ENCODE measurements at regions not wholly inside any gene's neighbourhood (a gene's known extent, or its start where the extent isn't known, plus 50 kb on each side); places are given as distances from the start of the nearest gene placed in this dataset.
"Not testable (repeated sequence)": the region's sequence is repeated elsewhere in the genome, so short reads cannot be mapped to it uniquely, and the experiment has no call there.

GRCh38 chr18:51342815-51343214 lies 145.3 kb upstream of the MEX3C start:
- DNase-seq, result no peak
- CTCF ChIA-PET, result interaction anchor here (0.7 kb wide), 1 partner anchor 523 kb away, joined by 3 read pairs; no protein-coding TSS in a partner anchor
- Mint-ChIP-seq H3K27me3 (peaks cover 17% of the 10 kb centered on the region), H3K4me1 (no peaks in the 10 kb centered on the region), H3K9me3 (no peaks in the 10 kb centered on the region), H3K36me3 (ENCODE audit: low read depth) (no peaks in the 10 kb centered on the region), H3K4me3 (no peak overlapping the region), H3K27ac (no peak overlapping the region)
- POLR2A ChIA-PET, result no interaction called here

DNA sequence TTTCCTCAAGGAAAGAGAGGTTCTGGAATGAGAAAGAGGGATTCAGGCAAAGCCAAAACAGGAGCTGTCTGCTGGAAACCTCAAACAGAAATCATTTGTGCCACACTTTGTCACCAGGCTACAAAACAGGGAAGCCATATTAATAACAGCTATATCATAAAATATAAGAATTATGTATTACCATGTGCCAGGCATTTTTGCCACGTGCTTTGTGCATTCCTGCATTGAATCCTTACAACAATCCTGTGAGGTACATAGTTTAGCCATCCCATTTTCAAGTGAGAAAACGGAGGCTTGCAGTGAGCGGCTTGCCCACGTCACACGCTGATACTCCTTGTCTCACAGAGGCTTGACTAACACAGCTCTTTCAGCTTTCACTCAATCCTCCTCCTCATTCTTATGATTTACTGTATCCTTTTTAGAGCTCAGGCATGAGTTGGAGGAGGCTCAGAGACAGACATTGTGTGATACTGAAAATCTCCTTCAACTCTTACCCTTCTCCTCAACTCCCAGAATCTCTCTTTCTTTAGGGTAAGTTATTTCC lies 148.4 kb upstream of the MEX3C start:
- H3K27me3 Mint-ChIP-seq, result peaks cover 25% of the 10 kb centered on the region
- ChIA-PET CTCF (interaction anchor here (0.6 kb wide), 1 partner anchor 193 kb away, joined by 4 read pairs; no protein-coding TSS in a partner anchor), POLR2A (no interaction called here)
- H3K4me3 Mint-ChIP-seq, result no peak overlapping the region
- H3K9me3 Mint-ChIP-seq, result no peaks in the 10 kb centered on the region
- no peaks in the 10 kb centered on the region for H3K36me3 Mint-ChIP-seq (ENCODE audit: low read depth)
- DNase-seq, result no peak
- H3K4me1 Mint-ChIP-seq, result no peaks in the 10 kb centered on the region
- H3K27ac Mint-ChIP-seq, result no peak overlapping the region

DNA sequence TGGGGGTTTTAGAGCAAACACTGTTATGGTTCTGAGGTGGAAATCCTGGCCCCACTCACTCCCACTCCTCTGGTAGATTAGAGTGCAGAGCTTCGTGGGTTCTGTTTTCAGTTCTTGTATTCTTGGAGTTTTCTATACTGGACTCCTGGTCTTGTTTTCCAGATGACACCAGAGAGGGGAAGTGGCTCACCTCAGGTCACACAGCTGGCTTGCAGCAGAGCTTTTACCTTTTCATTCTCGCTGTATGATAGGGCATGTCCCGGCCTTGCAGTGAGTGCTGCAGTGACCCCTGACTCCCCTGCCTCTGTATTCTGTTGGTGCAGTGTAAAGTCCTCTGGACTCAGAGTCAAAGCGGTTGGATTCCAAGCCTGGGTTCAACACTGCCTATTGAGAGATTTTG lies 148.9 kb upstream of the MEX3C start:
- Mint-ChIP-seq H3K27me3 (peaks cover 29% of the 10 kb centered on the region), H3K36me3 (ENCODE audit: low read depth) (no peaks in the 10 kb centered on the region), H3K4me1 (no peaks in the 10 kb centered on the region), H3K27ac (no peak overlapping the region), H3K9me3 (no peaks in the 10 kb centered on the region), H3K4me3 (no peak overlapping the region)
- no peak for DNase-seq
- CTCF ChIA-PET, result no interaction called here
- POLR2A ChIA-PET, result no interaction called here

GRCh38 chr18:51350081-51350480 lies 152.6 kb upstream of the MEX3C start:
- CTCF ChIA-PET, result interaction anchor here (0.5 kb wide), 1 partner anchor 319 kb away, joined by 3 read pairs; no protein-coding TSS in a partner anchor
- no peak overlapping the region for H3K4me3 Mint-ChIP-seq
- POLR2A ChIA-PET, result no interaction called here
- no peaks in the 10 kb centered on the region for H3K4me1 Mint-ChIP-seq
- peaks cover 33% of the 10 kb centered on the region for H3K27me3 Mint-ChIP-seq
- H3K27ac Mint-ChIP-seq, result no peak overlapping the region
- H3K36me3 Mint-ChIP-seq (ENCODE audit: low read depth), result no peaks in the 10 kb centered on the region
- H3K9me3 Mint-ChIP-seq, result no peaks in the 10 kb centered on the region
- DNase-seq, result no peak

DNA sequence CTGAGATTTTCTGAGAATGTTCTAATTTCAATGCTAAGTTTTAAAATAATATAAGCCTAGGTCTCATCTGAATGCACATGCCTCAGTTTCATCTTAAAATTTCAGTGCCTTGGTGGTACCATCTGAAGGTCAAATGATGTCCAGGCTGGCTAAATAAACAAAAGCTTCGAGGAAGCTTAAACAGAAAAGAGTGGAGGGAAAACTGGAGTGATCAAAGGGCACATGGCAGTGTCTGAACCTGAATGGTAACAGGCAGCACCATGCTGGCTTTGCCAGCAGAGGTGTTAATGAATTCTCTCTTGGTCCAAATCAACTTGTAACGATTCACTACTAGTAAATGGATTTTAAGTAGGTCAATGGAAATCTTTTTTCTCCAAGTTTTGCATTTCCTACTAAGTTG lies 158.4 kb upstream of the MEX3C start:
- no peak overlapping the region for H3K27ac Mint-ChIP-seq
- CTCF ChIA-PET, result no interaction called here

GRCh38 chr18:51360301-51360700 lies 162.8 kb upstream of the MEX3C start:
- H3K36me3 Mint-ChIP-seq (ENCODE audit: low read depth); H3K4me3 Mint-ChIP-seq; H3K27ac Mint-ChIP-seq; H3K9me3 Mint-ChIP-seq; DNase-seq; CTCF ChIA-PET: not testable (repeated sequence)
- peaks cover 20% of the 10 kb centered on the region for H3K27me3 Mint-ChIP-seq
- H3K4me1 Mint-ChIP-seq, result peaks cover 18% of the 10 kb centered on the region
- POLR2A ChIA-PET, result interaction anchor here (1.5 kb wide), 1 partner anchor 8 kb away, joined by 3 read pairs; no protein-coding TSS in a partner anchor

More for the DNA sequence above, 158.4 kb upstream of the MEX3C start:
- H3K4me1 Mint-ChIP-seq, result peaks cover 3% of the 10 kb centered on the region
- H3K36me3 Mint-ChIP-seq (ENCODE audit: low read depth), result no peaks in the 10 kb centered on the region
- no peak overlapping the region for H3K4me3 Mint-ChIP-seq
- no peaks in the 10 kb centered on the region for H3K9me3 Mint-ChIP-seq
- DNase-seq, result no peak
- H3K27me3 Mint-ChIP-seq, result peaks cover 32% of the 10 kb centered on the region
- POLR2A ChIA-PET, result no interaction called here

GRCh38 chr18:51361130-51361860 lies 163.8 kb upstream of the MEX3C start:
- Mint-ChIP-seq H3K27me3 (peaks cover 17% of the 10 kb centered on the region), H3K27ac (peak overlapping the region; percentile 58), H3K36me3 (ENCODE audit: low read depth) (no peaks in the 10 kb centered on the region), H3K4me3 (no peak overlapping the region), H3K4me1 (peaks cover 18% of the 10 kb centered on the region), H3K9me3 (peaks cover 3% of the 10 kb centered on the region)
- ChIA-PET CTCF (no interaction called here), POLR2A (no interaction called here)
- peak; percentile 34 for DNase-seq

GRCh38 chr18:51363384-51363783 lies 165.9 kb upstream of the MEX3C start:
- CTCF ChIA-PET, result no interaction called here
- POLR2A ChIA-PET, result no interaction called here
- Mint-ChIP-seq H3K27ac (no peak overlapping the region), H3K9me3 (peaks cover 3% of the 10 kb centered on the region), H3K4me3 (no peak overlapping the region), H3K36me3 (ENCODE audit: low read depth) (no peaks in the 10 kb centered on the region), H3K4me1 (peaks cover 18% of the 10 kb centered on the region), H3K27me3 (peaks cover 20% of the 10 kb centered on the region)
- DNase-seq, result no peak

- H3K27me3 Mint-ChIP-seq, result peaks cover 53% of the 10 kb centered on the region
Observed at GRCh38 chr18:51370996-51371395, 173.5 kb upstream of the MEX3C start.

GRCh38 chr18:51371929-51372328 lies 174.4 kb upstream of the MEX3C start:
- H3K4me3 Mint-ChIP-seq, result no peak overlapping the region
- peaks cover 3% of the 10 kb centered on the region for H3K9me3 Mint-ChIP-seq
- no peak overlapping the region for H3K27ac Mint-ChIP-seq
- CTCF ChIA-PET, result interaction anchor here (1.0 kb wide), 1 partner anchor 13 kb away, joined by 3 read pairs; no protein-coding TSS in a partner anchor
- DNase-seq, result no peak
- POLR2A ChIA-PET, result no interaction called here
- peaks cover 60% of the 10 kb centered on the region for H3K27me3 Mint-ChIP-seq
- no peaks in the 10 kb centered on the region for H3K4me1 Mint-ChIP-seq
- H3K36me3 Mint-ChIP-seq (ENCODE audit: low read depth), result no peaks in the 10 kb centered on the region

More at GRCh38 chr18:51370996-51371395, 173.5 kb upstream of the MEX3C start:
- no peaks in the 10 kb centered on the region for H3K4me1 Mint-ChIP-seq
- no peak overlapping the region for H3K4me3 Mint-ChIP-seq
- no peaks in the 10 kb centered on the region for H3K36me3 Mint-ChIP-seq (ENCODE audit: low read depth)
- ChIA-PET POLR2A (no interaction called here), CTCF (interaction anchor here (1.0 kb wide), 1 partner anchor 14 kb away, joined by 3 read pairs; no protein-coding TSS in a partner anchor)
- H3K27ac Mint-ChIP-seq, result no peak overlapping the region
- DNase-seq, result no peak
- peaks cover 3% of the 10 kb centered on the region for H3K9me3 Mint-ChIP-seq

GRCh38 chr18:51382081-51382480 lies 184.6 kb upstream of the MEX3C start:
- Mint-ChIP-seq H3K36me3 (ENCODE audit: low read depth) (no peaks in the 10 kb centered on the region), H3K27me3 (peaks cover 9% of the 10 kb centered on the region), H3K4me3 (no peak overlapping the region), H3K9me3 (no peaks in the 10 kb centered on the region), H3K27ac (no peak overlapping the region), H3K4me1 (no peaks in the 10 kb centered on the region)
- CTCF ChIA-PET, result no interaction called here
- no peak for DNase-seq
- POLR2A ChIA-PET, result no interaction called here

DNA sequence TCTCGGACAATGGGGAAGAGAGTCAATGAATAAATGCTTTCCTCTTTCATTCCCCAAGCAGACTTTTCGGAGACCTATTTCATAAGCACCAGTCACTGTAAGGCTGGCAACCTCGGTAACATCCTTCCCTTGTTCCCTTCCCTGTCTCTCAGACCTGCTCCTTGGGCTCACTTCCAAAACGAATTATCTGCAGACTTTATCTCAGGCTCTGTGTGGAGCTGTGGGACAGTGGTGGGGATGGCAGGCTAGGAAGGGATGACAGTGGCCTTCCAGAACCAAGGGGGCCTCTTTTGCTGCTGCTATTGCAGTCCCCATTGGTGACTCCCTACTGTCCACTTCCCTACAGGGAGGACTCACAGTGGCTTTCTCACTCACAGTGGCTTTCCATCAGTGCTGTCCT lies 185.6 kb upstream of the MEX3C start:
- Mint-ChIP-seq H3K4me1 (no peaks in the 10 kb centered on the region), H3K27ac (no peak overlapping the region), H3K9me3 (no peaks in the 10 kb centered on the region), H3K36me3 (ENCODE audit: low read depth) (no peaks in the 10 kb centered on the region), H3K27me3 (peaks cover 11% of the 10 kb centered on the region), H3K4me3 (no peak overlapping the region)
- ChIA-PET POLR2A (no interaction called here), CTCF (no interaction called here)
- DNase-seq, result no peak

DNA sequence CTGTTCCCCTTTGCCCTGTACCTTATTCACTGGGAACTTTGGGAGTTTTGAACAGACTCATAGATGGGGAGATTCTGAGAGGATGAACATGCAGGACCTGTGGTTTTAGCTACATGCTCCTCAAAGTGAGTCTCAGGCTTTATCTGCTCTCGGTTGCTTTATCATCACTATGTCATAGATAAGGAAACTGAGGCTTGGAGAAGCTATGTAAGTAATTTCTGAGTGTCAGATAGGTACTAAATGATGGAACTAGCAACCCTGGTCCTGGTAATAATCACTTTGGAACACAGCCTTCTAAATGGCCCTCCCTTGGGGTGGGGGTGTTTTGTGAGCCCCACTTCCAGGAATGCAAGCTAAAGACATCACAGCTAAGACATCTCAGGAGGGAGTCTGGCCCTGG lies 186.2 kb upstream of the MEX3C start:
- H3K4me3 Mint-ChIP-seq, result no peak overlapping the region
- H3K27ac Mint-ChIP-seq, result no peak overlapping the region
- no peaks in the 10 kb centered on the region for H3K4me1 Mint-ChIP-seq
- no peaks in the 10 kb centered on the region for H3K36me3 Mint-ChIP-seq (ENCODE audit: low read depth)
- H3K27me3 Mint-ChIP-seq, result peaks cover 9% of the 10 kb centered on the region
- H3K9me3 Mint-ChIP-seq, result no peaks in the 10 kb centered on the region
- no peak for DNase-seq
- POLR2A ChIA-PET, result no interaction called here
- CTCF ChIA-PET, result no interaction called here

DNA sequence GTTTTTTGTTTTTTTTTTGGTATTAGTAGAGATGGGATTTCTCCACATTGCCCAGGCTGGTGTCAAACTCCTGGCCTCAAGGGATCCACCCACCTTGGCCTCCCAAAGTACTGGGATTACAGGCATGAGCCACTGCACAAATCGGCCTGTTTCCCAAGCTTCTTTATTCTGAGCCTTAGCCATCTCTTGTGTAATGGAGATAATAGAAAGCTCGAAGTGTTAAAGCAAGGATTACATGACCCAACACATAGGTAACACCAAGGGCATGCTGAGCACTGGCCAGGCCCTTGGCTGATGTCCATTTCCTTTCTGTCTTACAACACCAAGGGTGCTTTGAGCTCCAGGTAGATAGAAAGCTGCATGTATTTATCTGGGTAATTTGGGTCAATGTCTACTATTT lies 187.8 kb upstream of the MEX3C start:
- POLR2A ChIA-PET, result no interaction called here
- H3K36me3 Mint-ChIP-seq (ENCODE audit: low read depth), result no peaks in the 10 kb centered on the region
- no peaks in the 10 kb centered on the region for H3K9me3 Mint-ChIP-seq
- peaks cover 9% of the 10 kb centered on the region for H3K27me3 Mint-ChIP-seq
- no peak overlapping the region for H3K4me3 Mint-ChIP-seq
- no peak for DNase-seq
- CTCF ChIA-PET, result interaction anchor here (0.6 to 3.2 kb wide), 5 partner anchors 9 to 399 kb away, joined by 3 to 17 read pairs (median 3); no protein-coding TSS in a partner anchor
- no peak overlapping the region for H3K27ac Mint-ChIP-seq
- H3K4me1 Mint-ChIP-seq, result no peaks in the 10 kb centered on the region

All from activated CD4-positive, alpha-beta memory T cell treated with anti-CD3 and anti-CD28 coated beads, Interleukin-2, amount 10 ng/mL, durations not matched to agents 7 days and 5 days (primary cell).